Right lobe of liver (tissue), 6 donors: ENCODE measurements at regions not wholly inside any gene's neighbourhood (a gene's known extent, or its start where the extent isn't known, plus 50 kb on each side); places are given as distances from the start of the nearest gene placed in this dataset.

Experiments
- ATAC-seq, 4 donors: fragments of 200-7000 bp; cut with Tn5 transposase; one replicate each; pipeline ENCODE4 v1.9.1; 2020; ENCODE audit warnings: mild to moderate bottlenecking in 4 of 4, moderate library complexity in 4 of 4
- DNase-seq, 3 donors: peaks; one replicate each; pipeline ENCODE4 v3.0.0-alpha.2; 2020
- H3K27ac ChIP-seq, 3 donors: fragments of 200-600 bp; one replicate each; pipeline ENCODE4 v1.8.0; 2022
- H3K27me3 ChIP-seq, 2 donors: fragments of 200-600 bp; one replicate each; pipeline ENCODE4 v1.8.0; 2022
- H3K36me3 ChIP-seq, 4 donors: fragments of 200-600 bp; sonication (generic) in 1 of 4; one replicate each; pipeline versions ENCODE4 v1.5.1 to v1.8.0; 2017 to 2022; ENCODE audit warnings: control low read depth in 1 of 4
- H3K4me1 ChIP-seq, 4 donors: fragments of 200-600 bp; sonication (generic) in 1 of 4; one replicate each; pipeline versions ENCODE4 v1.5.1 to v1.8.0; 2017 to 2022; ENCODE audit warnings: control low read depth in 1 of 4
- H3K4me3 ChIP-seq, 3 donors: fragments of 200-600 bp; one replicate each; pipeline ENCODE4 v1.8.0; 2022
- H3K9me3 ChIP-seq, 4 donors: fragments of 200-600 bp; sonication (generic) in 1 of 4; one replicate each; pipeline versions ENCODE4 v1.5.1 to v1.8.0; 2017 to 2022; ENCODE audit warnings: control low read depth in 1 of 4
- CTCF ChIP-seq, 4 donors: fragments of 200-600 bp in 3 of 4; fragments of 450-650 bp in 1 of 4; IDR thresholded peaks; one replicate each; pipeline versions ENCODE4 v1.5.1 to v1.8.0; 2016 to 2022; ENCODE audit warnings: antibody characterized with exemption in 4 of 4, mild to moderate bottlenecking in 2 of 4
- POLR2A ChIP-seq: fragments of 450-650 bp; IDR thresholded peaks from one replicate; pipeline ENCODE4 v1.6.1; 2017; ENCODE audit warnings: antibody characterized with exemption, mild to moderate bottlenecking
- WGBS: methylation state at CpG from one replicate; pipeline ENCODE4 v1.1.6; 2018; ENCODE audit warnings: low coverage, low lambda C conversion rate; ENCODE audit not compliant: insufficient coverage; ENCODE audit errors: missing lambda C conversion rate; 5-methylcytosine and 5-hydroxymethylcytosine counted together
- intact Hi-C, 2 donors: fragments of 100-400 bp; cut with DNase I; formaldehyde crosslinking; loops; one replicate each; pipeline versions ENCODE4 v1.11.2 to v1.14.1; 2022
- donor health status: DM: no; HTN: yes; CAD: no.
- donor health status: DM: no; HTN: no; CAD: no.
- donor health status: DM: no; HTN: no; CAD: no.
- donor health status: DM: no; HTN: yes; CAD: no.
- donor health status: DM: no; HTN: yes; CAD: no.

GRCh38 chr2:146260551-146260950, 1584.3 kb upstream of the ACVR2A start:
- no peak for DNase-seq
- H3K4me3 ChIP-seq = no peak overlapping the region
- no peak for TF ChIP-seq CTCF (IDR thresholded peaks at IDR 0.05)
- TF ChIP-seq POLR2A = no peak
- H3K27ac ChIP-seq = no peak overlapping the region
- WGBS = 72% methylated on average over 5 of the region's 5 CpGs
- peaks cover 0 to 4% (median 0%) of the 10 kb centered on the region in 4 donors for H3K4me1 ChIP-seq
- no peaks in the 10 kb centered on the region for H3K9me3 ChIP-seq
- intact Hi-C loops = no loop called here
- H3K27me3 ChIP-seq = no peaks in the 10 kb centered on the region
- H3K36me3 ChIP-seq = no peaks in the 10 kb centered on the region
- no peak for ATAC-seq

GRCh38 chr2:146259816-146260215, 1585.0 kb upstream of the ACVR2A start:
- intact Hi-C loops = no loop called here
- H3K4me1 ChIP-seq = peaks cover 0 to 4% (median 0%) of the 10 kb centered on the region in 4 donors
- H3K4me3 ChIP-seq = no peak overlapping the region
- H3K27me3 ChIP-seq = no peaks in the 10 kb centered on the region
- WGBS = 85% methylated on average over 2 of the region's 2 CpGs
- TF ChIP-seq CTCF (IDR thresholded peaks at IDR 0.05) (no peak), POLR2A (no peak)
- no peaks in the 10 kb centered on the region for H3K9me3 ChIP-seq
- no peak for DNase-seq
- H3K27ac ChIP-seq = no peak overlapping the region
- no peak for ATAC-seq
- H3K36me3 ChIP-seq = no peaks in the 10 kb centered on the region

- H3K36me3 ChIP-seq = no peaks in the 10 kb centered on the region
- intact Hi-C loops = no loop called here
- H3K4me1 ChIP-seq = peaks cover 0 to 4% (median 0%) of the 10 kb centered on the region in 4 donors
- H3K27me3 ChIP-seq = no peaks in the 10 kb centered on the region
- H3K4me3 ChIP-seq = no peak overlapping the region
- no peak overlapping the region for H3K27ac ChIP-seq
- no peak for TF ChIP-seq CTCF (IDR thresholded peaks at IDR 0.05)
- no peak for ATAC-seq
- DNase-seq = no peak
- 66% methylated on average over 6 of the region's 6 CpGs for WGBS
- no peaks in the 10 kb centered on the region for H3K9me3 ChIP-seq
These were observed 1586.8 kb upstream of the ACVR2A start for GRCh38 chr2:146258071-146258470.

DNA sequence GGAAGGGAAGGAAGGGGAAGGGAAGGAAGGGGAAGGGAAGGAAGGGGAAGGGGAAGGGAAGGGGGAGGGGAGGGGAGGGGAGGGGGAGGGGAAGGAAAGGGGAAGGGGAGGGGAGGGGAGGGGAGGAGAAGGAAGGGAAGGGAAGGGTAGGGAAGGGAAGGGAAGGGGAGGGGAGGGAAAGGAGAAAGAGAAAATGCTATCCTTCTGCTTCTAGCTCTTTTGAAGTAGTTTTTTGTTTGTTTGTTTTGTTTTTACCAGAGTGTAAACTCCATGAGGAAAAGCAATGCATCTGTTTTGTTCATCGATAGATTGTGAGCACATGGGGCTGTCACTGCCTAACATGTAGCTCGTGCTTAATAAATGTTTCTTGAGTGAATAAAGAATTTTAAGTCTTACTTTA, 1592.7 kb upstream of the ACVR2A start:
- H3K4me3 ChIP-seq = no peak overlapping the region
- H3K27ac ChIP-seq = no peak overlapping the region
- no peak for ATAC-seq
- DNase-seq = no peak
- no peaks in the 10 kb centered on the region for H3K27me3 ChIP-seq
- TF ChIP-seq CTCF (IDR thresholded peaks at IDR 0.05) = no peak
- no peak for TF ChIP-seq POLR2A
- 70% methylated on average over 2 of the region's 2 CpGs for WGBS
- no peaks in the 10 kb centered on the region for H3K36me3 ChIP-seq
- peaks cover 0 to under 1% (median 0%) of the 10 kb centered on the region in 4 donors for H3K4me1 ChIP-seq
- intact Hi-C loops = no loop called here
- H3K9me3 ChIP-seq = no peaks in the 10 kb centered on the region

DNA sequence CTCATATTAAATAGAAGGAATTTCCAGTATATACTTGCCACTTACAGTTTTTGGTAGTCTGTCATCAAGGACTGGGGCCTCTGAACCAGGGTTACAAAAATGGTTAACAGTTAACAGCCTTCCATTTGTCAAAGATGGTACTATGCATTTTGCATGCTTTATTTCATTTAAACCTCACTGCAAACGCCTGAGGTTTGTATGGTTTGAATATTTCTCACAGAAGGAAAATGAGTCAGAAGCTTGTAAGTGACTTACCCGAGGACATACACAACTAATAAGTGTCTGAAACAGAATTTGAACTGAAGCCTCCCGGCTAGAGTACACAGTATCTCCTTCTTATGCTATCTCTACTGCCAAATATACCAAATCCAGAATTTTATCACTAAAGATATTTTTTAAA, 1593.5 kb upstream of the ACVR2A start:
- DNase-seq (no peak), ATAC-seq (no peak)
- no peak overlapping the region for H3K4me3 ChIP-seq
- no peaks in the 10 kb centered on the region for H3K36me3 ChIP-seq
- no peaks in the 10 kb centered on the region for H3K27me3 ChIP-seq
- no peak overlapping the region for H3K27ac ChIP-seq
- H3K4me1 ChIP-seq = peaks cover 0 to 6% (median 0%) of the 10 kb centered on the region in 4 donors
- no peak for TF ChIP-seq CTCF (IDR thresholded peaks at IDR 0.05)
- TF ChIP-seq POLR2A = no peak
- intact Hi-C loops = no loop called here
- 39% methylated on average over 3 of the region's 3 CpGs for WGBS
- no peaks in the 10 kb centered on the region for H3K9me3 ChIP-seq
